Endothelial cell of umbilical vein (primary cell): ENCODE measurements at regions not wholly inside any gene's neighbourhood (a gene's known extent, or its start where the extent isn't known, plus 50 kb on each side); places are given as distances from the start of the nearest gene placed in this dataset.

Experiments used
- BruUV-seq: library from RNA; stranded (reverse); fragments of 400-500 nt; replicated peaks from 2 replicates; lab custom pipeline; 2021; lab: Mats Ljungman, UMichigan
- CTCF ChIA-PET: fragments of 300-600, 350-600 bp; sonication (Branson Sonifier 250); formaldehyde crosslinking; loops from one replicate; lab custom pipeline; 2021; ENCODE audit warnings: antibody characterized with exemption, inconsistent platforms; lab: Charles Lee
- POLR2A ChIA-PET: fragments of 300-600, 350-600 bp; sonication (Branson Sonifier 250); formaldehyde crosslinking; loops from one replicate; lab custom pipeline; 2021; ENCODE audit warnings: antibody characterized with exemption, inconsistent platforms; lab: Charles Lee
- DNase-seq: peaks from one replicate; pipeline ENCODE4 v3.0.0-alpha.2; 2011; ENCODE audit warnings: low read depth, low spot score
- FAIRE-seq: peaks from 2 replicates; lab custom pipeline; 2011; peaks lifted over from hg19 to GRCh38; lab: Jason Lieb, UNC
- H2AFZ ChIP-seq: 2 replicates; pipeline ENCODE4 v1.6.0; 2012; ENCODE audit warnings: low read depth, low read length, control low read depth, inconsistent platforms
- H3K27ac ChIP-seq: 2 replicates; pipeline ENCODE4 v1.5.1; 2011; ENCODE audit warnings: low read depth, mild to moderate bottlenecking, control low read depth, low read length, moderate library complexity; ENCODE audit not compliant: insufficient read depth
- H3K27me3 ChIP-seq, 2 experiments: 2 replicates each; pipeline versions ENCODE4 v1.6.0 to v1.6.1; 2011; ENCODE audit warnings: low read length in 2 of 2, mixed read lengths in 1 of 2; ENCODE audit not compliant: control insufficient read depth in 2 of 2, insufficient read depth in 2 of 2
- H3K36me3 ChIP-seq, 2 experiments: 2 replicates in 1 of 2; 3 replicates in 1 of 2; pipeline ENCODE4 v1.5.1; 2011; ENCODE audit warnings: low read length in 2 of 2, mild to moderate bottlenecking in 1 of 2, moderate library complexity in 1 of 2; ENCODE audit not compliant: control insufficient read depth in 2 of 2, insufficient read depth in 2 of 2; ENCODE audit errors: extremely low read depth in 1 of 2
- H3K4me1 ChIP-seq: 3 replicates; pipeline ENCODE4 v1.5.1; 2011; ENCODE audit warnings: mild to moderate bottlenecking, low read length; ENCODE audit not compliant: control insufficient read depth, insufficient read depth; ENCODE audit errors: extremely low read depth
- H3K4me2 ChIP-seq: 2 replicates; pipeline ENCODE4 v1.6.1; 2011; ENCODE audit warnings: low read length, control low read depth, mixed read lengths; ENCODE audit not compliant: insufficient read depth
- H3K4me3 ChIP-seq, 3 experiments: fragments of 200-600 bp in 1 of 3; sonication (generic), shearing (Covaris generic) in 1 of 3; replicated peaks in 1 of 3; 2 replicates each; pipeline ENCODE4 v1.5.1; 2011 to 2016; ENCODE audit warnings: control low read depth in 3 of 3, low read length in 3 of 3, mild to moderate bottlenecking in 2 of 3, inconsistent platforms in 1 of 3, low read depth in 1 of 3, moderate library complexity in 1 of 3; ENCODE audit not compliant: insufficient read depth in 1 of 3
- H3K79me2 ChIP-seq: 2 replicates; pipeline ENCODE4 v1.6.0; 2012; ENCODE audit warnings: low read length, inconsistent platforms; ENCODE audit not compliant: control insufficient read depth, insufficient read depth
- H3K9ac ChIP-seq: replicated peaks from 2 replicates; pipeline ENCODE3; 2011; ENCODE audit warnings: low read length, control low read depth; ENCODE audit not compliant: insufficient read depth; ENCODE audit errors: extremely low read depth
- H3K9me1 ChIP-seq: replicated peaks from 3 replicates; pipeline ENCODE4 v1.6.0; 2011; ENCODE audit warnings: mild to moderate bottlenecking, low read length; ENCODE audit not compliant: control insufficient read depth, insufficient read depth; ENCODE audit errors: extremely low read depth
- H3K9me3 ChIP-seq: replicated peaks from 2 replicates; pipeline ENCODE4 v1.5.1; 2012; ENCODE audit warnings: low read length, inconsistent platforms; ENCODE audit not compliant: control insufficient read depth, insufficient read depth
- H4K20me1 ChIP-seq: replicated peaks from 2 replicates; pipeline ENCODE3; 2011; ENCODE audit warnings: mild to moderate bottlenecking, low read length; ENCODE audit not compliant: control insufficient read depth, insufficient read depth; ENCODE audit errors: extremely low read depth
- CTCF ChIP-seq, 2 donors: IDR thresholded peaks; 1 replicate in 1 of 2; 2 replicates in 1 of 2; pipeline ENCODE4 v1.5.1; 2011; ENCODE audit warnings: low read length in 2 of 2, mild to moderate bottlenecking in 2 of 2, moderate library complexity in 2 of 2, control low read depth in 1 of 2, inconsistent platforms in 1 of 2, low read depth in 1 of 2; ENCODE audit not compliant: insufficient read depth in 1 of 2; ENCODE audit errors: extremely low read depth in 1 of 2
- EZH2 ChIP-seq: IDR thresholded peaks from 2 replicates; pipeline ENCODE4 v1.6.1; 2012; ENCODE audit warnings: borderline replicate concordance, low read depth, mild to moderate bottlenecking, moderate library complexity, low read length, inconsistent platforms; ENCODE audit not compliant: severe bottlenecking
- FOS ChIP-seq: IDR thresholded peaks from 2 replicates; pipeline ENCODE4 v1.6.1; 2011; ENCODE audit warnings: mild to moderate bottlenecking, low read length, moderate library complexity, borderline replicate concordance; ENCODE audit not compliant: insufficient read depth
- GATA2 ChIP-seq: IDR thresholded peaks from 2 replicates; pipeline ENCODE4 v1.7.0; 2011; ENCODE audit warnings: low read depth, mild to moderate bottlenecking, moderate library complexity, mixed read lengths, low read length; ENCODE audit not compliant: insufficient read length, insufficient read depth
- JUN ChIP-seq: IDR thresholded peaks from 2 replicates; pipeline ENCODE4 v1.6.1; 2011; ENCODE audit warnings: borderline replicate concordance, low read depth; ENCODE audit not compliant: insufficient read length, insufficient read depth
- MAX ChIP-seq: IDR thresholded peaks from 2 replicates; pipeline ENCODE4 v1.6.1; 2011; ENCODE audit not compliant: insufficient read depth, insufficient read length
- MYC ChIP-seq: IDR thresholded peaks from one replicate; pipeline ENCODE4 v1.6.1; 2011; ENCODE audit warnings: mild to moderate bottlenecking, low read depth, low read length
- POLR2A ChIP-seq: IDR thresholded peaks from 2 replicates; pipeline ENCODE4 v1.6.1; 2012; ENCODE audit warnings: low read depth, mild to moderate bottlenecking, control low read depth, low read length
- POLR2AphosphoS5 ChIP-seq: IDR thresholded peaks from 2 replicates; pipeline ENCODE4 v1.6.1; 2012; ENCODE audit warnings: low read depth, mild to moderate bottlenecking, control low read depth, low read length, moderate library complexity; ENCODE audit not compliant: insufficient read depth
- dilution Hi-C: fragments of 300-500 bp; cut with MboI; formaldehyde crosslinking; loops from one replicate; pipeline ENCODE4 v1.15.0; 2019; ENCODE audit warnings: low sequenced_read_pairs; ENCODE audit not compliant: extremely low pct_ligation_motif_present
- intact Hi-C: fragments of 100-400 bp; cut with micrococcal nuclease; formaldehyde crosslinking; loops from one replicate; pipeline ENCODE4 v1.10.0; 2022

GRCh38 chr1:94616506-94616905, 74.9 kb upstream of the F3 start:
- no peaks in the 10 kb centered on the region for H4K20me1 ChIP-seq
- no peaks in the 10 kb centered on the region for H3K36me3 ChIP-seq
- H3K27me3 ChIP-seq: no peaks in the 10 kb centered on the region
- ChIA-PET CTCF (no interaction called here), POLR2A (no interaction called here)
- H3K9ac ChIP-seq: no peak overlapping the region
- H3K9me3 ChIP-seq: no peaks in the 10 kb centered on the region
- no peak overlapping the region for H3K4me3 ChIP-seq
- H3K79me2 ChIP-seq: no peaks in the 10 kb centered on the region
- H3K4me2 ChIP-seq: no peak overlapping the region
- dilution Hi-C loops: no loop called here
- no peak overlapping the region for H2AFZ ChIP-seq
- intact Hi-C loops: no loop called here
- FAIRE-seq (no peak), DNase-seq (no peak)
- BruUV-seq: no TSS peak
- H3K9me1 ChIP-seq: no peaks in the 10 kb centered on the region
- TF ChIP-seq GATA2 (no peak), MYC (no peak), CTCF (IDR thresholded peaks at IDR 0.05; ENCODE audit: extremely low read depth in 1 of 2, insufficient read depth in 1 of 2, low read depth in 1 of 2, low read length in 2 of 2) (no peak), MAX (no peak), FOS (no peak), JUN (no peak), EZH2 (no peak), POLR2A (no peak), POLR2AphosphoS5 (no peak)
- no peak overlapping the region for H3K27ac ChIP-seq
- H3K4me1 ChIP-seq: no peaks in the 10 kb centered on the region
